C4-2B (cell line): ENCODE measurements at regions not wholly inside any gene's neighbourhood (a gene's known extent, or its start where the extent isn't known, plus 50 kb on each side); places are given as distances from the start of the nearest gene placed in this dataset.

Experiments used
- H3K27ac ChIP-seq: fragments of 450-650 bp; 2 replicates; pipeline ENCODE4 v1.5.1; 2017
- CTCF ChIP-seq: fragments of 450-650 bp; conservative IDR thresholded peaks from 2 replicates; pipeline ENCODE4 v1.5.1; 2017; ENCODE audit warnings: mild to moderate bottlenecking
- ZFX ChIP-seq: fragments of 450-650 bp; IDR thresholded peaks from 2 replicates; pipeline ENCODE4 v1.6.1; 2017

DNA sequence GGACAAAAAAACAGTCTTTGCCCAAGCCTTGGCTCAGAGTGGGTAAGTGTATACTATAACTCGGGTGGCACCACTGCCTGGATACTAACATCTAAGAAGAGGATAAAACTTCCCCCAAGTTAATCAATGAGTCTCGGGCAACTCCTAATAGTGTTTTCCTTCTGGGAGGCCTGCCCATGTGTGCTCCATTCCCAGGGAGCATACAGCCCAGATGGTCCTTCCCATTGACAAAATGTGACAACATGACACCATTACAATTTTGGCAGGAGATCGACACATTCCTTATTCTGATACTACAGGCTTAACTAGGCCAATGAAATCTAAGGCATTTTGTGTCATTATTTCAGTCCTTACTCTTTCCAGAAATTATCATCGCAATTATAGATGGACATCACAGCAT is 52.7 kb upstream of the CRIM1 start:
- no peak overlapping the region for H3K27ac ChIP-seq
- TF ChIP-seq ZFX (no peak), CTCF (no peak)

- no peak overlapping the region for H3K27ac ChIP-seq
- no peak for TF ChIP-seq ZFX
- TF ChIP-seq CTCF, result no peak
Observed at GRCh38 chr2:36301843-36302242, 53.7 kb upstream of the CRIM1 start.

GRCh38 chr2:36300697-36301096 is 54.9 kb upstream of the CRIM1 start:
- TF ChIP-seq ZFX, result no peak
- no peak for TF ChIP-seq CTCF
- H3K27ac ChIP-seq, result no peak overlapping the region

DNA sequence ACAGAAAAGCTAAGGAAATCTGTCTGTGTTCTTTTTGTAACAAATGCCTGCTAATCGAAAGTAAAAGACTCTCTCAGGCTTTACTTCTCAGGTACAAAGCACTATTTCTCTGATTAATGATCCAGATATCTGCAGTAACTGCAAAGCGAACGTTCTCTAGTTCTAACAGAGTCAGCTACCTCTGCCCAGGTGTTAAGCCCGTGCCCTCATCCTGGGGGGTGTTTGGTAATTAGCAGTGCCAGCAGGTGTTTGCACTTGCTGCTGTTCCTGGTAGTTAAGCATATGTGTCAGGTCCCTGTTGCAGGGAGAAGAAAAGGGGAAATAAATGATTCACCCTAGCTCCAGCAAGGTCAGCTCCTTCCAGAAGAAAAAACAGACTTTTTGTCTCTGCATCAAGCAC is 58.8 kb upstream of the CRIM1 start:
- no peak overlapping the region for H3K27ac ChIP-seq
- TF ChIP-seq CTCF, result no peak
- no peak for TF ChIP-seq ZFX

DNA sequence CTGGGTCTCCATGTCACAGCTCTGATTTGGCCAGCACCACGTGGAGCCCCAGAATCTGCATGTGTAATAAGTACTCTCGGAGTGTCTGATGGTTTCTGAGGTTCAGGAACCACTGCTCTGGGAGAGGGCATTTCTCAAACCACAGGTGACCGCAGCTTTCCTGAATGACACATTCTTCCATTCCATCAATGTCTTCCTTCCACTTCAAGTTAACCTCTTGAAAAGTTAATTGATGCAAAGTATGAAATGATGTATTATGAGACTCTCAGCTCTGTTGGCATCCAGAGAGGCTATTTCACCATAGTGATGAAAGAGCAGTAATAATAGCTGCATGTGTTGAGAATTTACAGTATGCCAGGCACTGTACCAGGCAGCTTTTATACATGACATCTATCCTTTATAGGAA is 61.3 kb upstream of the CRIM1 start:
- H3K27ac ChIP-seq, result no peak overlapping the region
- TF ChIP-seq ZFX (no peak), CTCF (no peak)

GRCh38 chr2:36290306-36290856 is 65.2 kb upstream of the CRIM1 start:
- TF ChIP-seq ZFX (no peak), CTCF (no peak)
- no peak overlapping the region for H3K27ac ChIP-seq

GRCh38 chr2:36289731-36290130 is 65.8 kb upstream of the CRIM1 start:
- no peak for TF ChIP-seq ZFX
- TF ChIP-seq CTCF, result no peak
- no peak overlapping the region for H3K27ac ChIP-seq
